ENCODE measurements at regions not wholly inside any gene's neighbourhood (a gene's known extent, or its start where the extent isn't known, plus 50 kb on each side); places are given as distances from the start of the nearest gene placed in this dataset.

- TF ChIP-seq TBP (optimal IDR thresholded peaks at IDR 0.05; ENCODE audit: low read depth, low read length) (no peak), CHAMP1 (IDR thresholded peaks at IDR 0.05) (no peak), ARNT (IDR thresholded peaks at IDR 0.05) (no peak), POLR2AphosphoS5 (IDR thresholded peaks at IDR 0.05; ENCODE audit: control insufficient read depth, insufficient read depth, low read depth, low read length) (no peak), SMC3 (conservative IDR thresholded peaks at IDR 0.05; ENCODE audit: insufficient read depth, low read depth, low read length) (no peak), SIN3A (IDR thresholded peaks at IDR 0.05; ENCODE audit: borderline replicate concordance in 2 of 2, control insufficient read depth in 1 of 2, low read depth in 2 of 2, low read length in 2 of 2) (no peak), POLR2A (conservative IDR thresholded peaks at IDR 0.05) (no peak), REST (IDR thresholded peaks at IDR 0.05; ENCODE audit: borderline replicate concordance) (no peak), REST (CRISPR knock-in tag; IDR thresholded peaks at IDR 0.05; ENCODE audit: low read depth) (no peak), JUNB (CRISPR knock-in tag; conservative IDR thresholded peaks at IDR 0.05) (no peak), CLOCK (CRISPR knock-in tag; IDR thresholded peaks at IDR 0.05; ENCODE audit: borderline replicate concordance) (no peak), ZKSCAN3 (CRISPR knock-in tag; IDR thresholded peaks at IDR 0.05) (no peak), HNRNPK (IDR thresholded peaks at IDR 0.05; ENCODE audit: low read depth, low read length, poor library complexity, severe bottlenecking) (no peak), HDAC8 (tag; IDR thresholded peaks at IDR 0.05) (no peak)
Observed at GRCh38 chr3:39755100-39755499, 54.3 kb upstream of the MYRIP start.

All from K562 (cell line).